Gastrocnemius medialis (tissue), 4 donors: ENCODE measurements at regions not wholly inside any gene's neighbourhood (a gene's known extent, or its start where the extent isn't known, plus 50 kb on each side); places are given as distances from the start of the nearest gene placed in this dataset.

Experiments
- POLR2A ChIP-seq, 2 donors: fragments of 450-650 bp; IDR thresholded peaks; one replicate each; pipeline ENCODE4 v1.6.1; 2017; ENCODE audit warnings: antibody characterized with exemption in 2 of 2, mild to moderate bottlenecking in 2 of 2, moderate library complexity in 2 of 2
- TF ChIP-seq, protein P1 (sequence below), 5 experiments: fragments of 450-650 bp in 3 of 5; fragments of 200-600 bp in 2 of 5; sonication (generic) in 2 of 5; IDR thresholded peaks in 4 of 5; conservative IDR thresholded peaks in 1 of 5; 1 replicate in 4 of 5; 2 replicates in 1 of 5; pipeline ENCODE4 v1.5.1; 2016 to 2019; ENCODE audit warnings: antibody characterized with exemption in 5 of 5, mild to moderate bottlenecking in 3 of 5, moderate library complexity in 3 of 5

DNA sequence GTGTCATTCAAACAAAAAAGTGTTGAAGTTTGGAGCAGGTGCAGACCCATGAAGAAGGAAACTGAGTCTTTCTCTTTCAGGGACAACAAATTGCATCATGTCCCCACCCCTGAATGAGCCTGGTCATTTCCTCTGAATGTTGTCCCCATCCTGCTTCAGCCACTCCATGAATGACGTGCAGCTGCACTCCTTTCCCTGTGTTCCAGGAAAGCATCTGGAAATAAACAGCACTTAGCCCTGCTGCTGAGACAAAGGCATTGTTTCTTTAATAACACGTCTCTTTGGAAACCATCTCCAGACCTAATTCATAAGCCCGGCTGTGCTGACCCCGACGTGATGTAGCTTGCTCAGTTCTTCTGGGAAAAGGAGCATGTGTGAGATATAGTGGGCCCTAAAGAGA lies 682.3 kb downstream of the BRINP1 start:
- TF ChIP-seq, protein P1, sequence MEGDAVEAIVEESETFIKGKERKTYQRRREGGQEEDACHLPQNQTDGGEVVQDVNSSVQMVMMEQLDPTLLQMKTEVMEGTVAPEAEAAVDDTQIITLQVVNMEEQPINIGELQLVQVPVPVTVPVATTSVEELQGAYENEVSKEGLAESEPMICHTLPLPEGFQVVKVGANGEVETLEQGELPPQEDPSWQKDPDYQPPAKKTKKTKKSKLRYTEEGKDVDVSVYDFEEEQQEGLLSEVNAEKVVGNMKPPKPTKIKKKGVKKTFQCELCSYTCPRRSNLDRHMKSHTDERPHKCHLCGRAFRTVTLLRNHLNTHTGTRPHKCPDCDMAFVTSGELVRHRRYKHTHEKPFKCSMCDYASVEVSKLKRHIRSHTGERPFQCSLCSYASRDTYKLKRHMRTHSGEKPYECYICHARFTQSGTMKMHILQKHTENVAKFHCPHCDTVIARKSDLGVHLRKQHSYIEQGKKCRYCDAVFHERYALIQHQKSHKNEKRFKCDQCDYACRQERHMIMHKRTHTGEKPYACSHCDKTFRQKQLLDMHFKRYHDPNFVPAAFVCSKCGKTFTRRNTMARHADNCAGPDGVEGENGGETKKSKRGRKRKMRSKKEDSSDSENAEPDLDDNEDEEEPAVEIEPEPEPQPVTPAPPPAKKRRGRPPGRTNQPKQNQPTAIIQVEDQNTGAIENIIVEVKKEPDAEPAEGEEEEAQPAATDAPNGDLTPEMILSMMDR (IDR thresholded peaks at IDR 0.05 in 4 of 5, conservative IDR thresholded peaks at IDR 0.05 in 1 of 5): no peak
- no peak for TF ChIP-seq POLR2A (IDR thresholded peaks at IDR 0.05)
